Activated T-cell treated with anti-CD3 and anti-CD28 coated beads, Interleukin-2, amount 50 U/mL, for 48 hours (primary cell): ENCODE measurements at regions not wholly inside any gene's neighbourhood (a gene's known extent, or its start where the extent isn't known, plus 50 kb on each side); places are given as distances from the start of the nearest gene placed in this dataset.

Experiments
- DNase-seq, 2 experiments: peaks; one replicate each; pipeline ENCODE4 v3.0.0-alpha.2; 2020

GRCh38 chr13:74040200-74040599 lies 94.0 kb downstream of the KLF12 start:
- DNase-seq, result peak; percentile 38 to 48

- DNase-seq, result no peak
These were observed 94.5 kb downstream of the KLF12 start for GRCh38 chr13:74039667-74040066.

- DNase-seq, result no peak
These were observed 95.0 kb downstream of the KLF12 start for GRCh38 chr13:74039154-74039553.

GRCh38 chr13:74037762-74038161 lies 96.4 kb downstream of the KLF12 start:
- no peak for DNase-seq

- DNase-seq, result no peak
These were observed 97.8 kb downstream of the KLF12 start for GRCh38 chr13:74036373-74036772.

- no peak for DNase-seq
These were observed 98.3 kb downstream of the KLF12 start for GRCh38 chr13:74035896-74036295.

GRCh38 chr13:74032325-74032724 lies 101.9 kb downstream of the KLF12 start:
- DNase-seq, result no peak

- DNase-seq, result no peak
These were observed 106.9 kb downstream of the KLF12 start for GRCh38 chr13:74027161-74027779.

- DNase-seq, result peak; percentile 60 to 71
These were observed 107.5 kb downstream of the KLF12 start for GRCh38 chr13:74026753-74027152.

GRCh38 chr13:74025369-74025768 lies 108.8 kb downstream of the KLF12 start:
- no peak for DNase-seq

- DNase-seq, result no peak
These were observed 109.3 kb downstream of the KLF12 start for GRCh38 chr13:74024856-74025255.

- DNase-seq, result no peak
These were observed 109.9 kb downstream of the KLF12 start for GRCh38 chr13:74024314-74024713.

GRCh38 chr13:74023484-74023883 lies 110.7 kb downstream of the KLF12 start:
- no peak for DNase-seq

GRCh38 chr13:74021505-74021904 lies 112.7 kb downstream of the KLF12 start:
- no peak for DNase-seq

GRCh38 chr13:74018062-74018431 lies 116.2 kb downstream of the KLF12 start:
- no peak for DNase-seq

GRCh38 chr13:74017301-74018061 lies 116.7 kb downstream of the KLF12 start:
- no peak for DNase-seq

- no peak for DNase-seq
These were observed 119.1 kb downstream of the KLF12 start for GRCh38 chr13:74015137-74015536.

GRCh38 chr13:74009100-74009668 lies 125.0 kb downstream of the KLF12 start:
- DNase-seq, result no peak

GRCh38 chr13:74006666-74007065 lies 127.5 kb downstream of the KLF12 start:
- no peak for DNase-seq

GRCh38 chr13:74005320-74006157 lies 128.7 kb downstream of the KLF12 start:
- no peak for DNase-seq

GRCh38 chr13:74004109-74004508 lies 130.1 kb downstream of the KLF12 start:
- DNase-seq, result no peak

GRCh38 chr13:74003374-74003773 lies 130.8 kb downstream of the KLF12 start:
- no peak for DNase-seq

GRCh38 chr13:74000876-74001275 lies 133.3 kb downstream of the KLF12 start:
- DNase-seq, result no peak
